ENCODE measurements at regions not wholly inside any gene's neighbourhood (a gene's known extent, or its start where the extent isn't known, plus 50 kb on each side); places are given as distances from the start of the nearest gene placed in this dataset.

GRCh38 chr7:42650701-42651100 lies 261.2 kb downstream of the C7orf25 start:
- Histone ChIP-seq H2BK5ac (ENCODE audit: insufficient read length, low read length) (no peak overlapping the region), H3K23me2 (ENCODE audit: insufficient read length, low read depth, low read length, poor library complexity, severe bottlenecking) (no peaks in the 10 kb centered on the region), H3K56ac (ENCODE audit: insufficient read length, low read depth, low read length) (no peak overlapping the region), H2AK5ac (ENCODE audit: insufficient read length, low read length) (no peak overlapping the region), H3K4ac (ENCODE audit: low read depth, low read length) (no peak overlapping the region), H4K20me1 (ENCODE audit: control insufficient read depth, insufficient read depth, insufficient read length) (no peaks in the 10 kb centered on the region), H3K23ac (ENCODE audit: insufficient read length, low read depth, low read length) (no peak overlapping the region), H2BK12ac (ENCODE audit: insufficient read length, low read depth, low read length) (no peak overlapping the region), H3K27ac (ENCODE audit: insufficient read length, low read depth, low read length) (no peak overlapping the region), H3T11ph (ENCODE audit: low read length) (no peak overlapping the region), H3K79me1 (ENCODE audit: insufficient read depth, low read depth, low read length, poor library complexity, severe bottlenecking) (no peaks in the 10 kb centered on the region), H3K79me2 (ENCODE audit: insufficient read depth, low read length) (no peaks in the 10 kb centered on the region), H4K91ac (ENCODE audit: insufficient read length, low read depth, low read length) (no peak overlapping the region), H2BK20ac (ENCODE audit: low read depth, low read length, poor library complexity, severe bottlenecking) (no peak overlapping the region), H4K5ac (ENCODE audit: insufficient read length, low read depth, low read length) (no peak overlapping the region), H2AFZ (ENCODE audit: low read length) (no peak overlapping the region), H3K9me3 (ENCODE audit: control insufficient read depth, low read depth, low read length) (no peaks in the 10 kb centered on the region), H3K4me2 (ENCODE audit: insufficient read depth, insufficient read length, low read length) (no peak overlapping the region), H2BK15ac (ENCODE audit: low read depth, low read length) (no peak overlapping the region), H4K8ac (replicated peaks; ENCODE audit: insufficient read length, low read depth, low read length) (no peak overlapping the region), H3K18ac (ENCODE audit: insufficient read length, low read depth, low read length) (no peak overlapping the region), H3K9ac (ENCODE audit: extremely low read depth, insufficient read length, low read length) (no peak overlapping the region), H2BK120ac (ENCODE audit: low read depth, low read length, poor library complexity, severe bottlenecking) (no peak overlapping the region), H3K27me3 (ENCODE audit: insufficient read depth, low read length) (no peaks in the 10 kb centered on the region), H3K4me1 (ENCODE audit: insufficient read depth, low read length) (no peaks in the 10 kb centered on the region), H3K14ac (ENCODE audit: insufficient read depth, low read length) (no peak overlapping the region)
- peaks cover 0 to 10% (median 0%) of the 10 kb centered on the region in 3 experiments; a peak in 1 of 7 replicates for H3K36me3 Mint-ChIP-seq (ENCODE audit: insufficient read depth in 1 of 3, low read depth in 3 of 3)
- TF ChIP-seq, protein P1, sequence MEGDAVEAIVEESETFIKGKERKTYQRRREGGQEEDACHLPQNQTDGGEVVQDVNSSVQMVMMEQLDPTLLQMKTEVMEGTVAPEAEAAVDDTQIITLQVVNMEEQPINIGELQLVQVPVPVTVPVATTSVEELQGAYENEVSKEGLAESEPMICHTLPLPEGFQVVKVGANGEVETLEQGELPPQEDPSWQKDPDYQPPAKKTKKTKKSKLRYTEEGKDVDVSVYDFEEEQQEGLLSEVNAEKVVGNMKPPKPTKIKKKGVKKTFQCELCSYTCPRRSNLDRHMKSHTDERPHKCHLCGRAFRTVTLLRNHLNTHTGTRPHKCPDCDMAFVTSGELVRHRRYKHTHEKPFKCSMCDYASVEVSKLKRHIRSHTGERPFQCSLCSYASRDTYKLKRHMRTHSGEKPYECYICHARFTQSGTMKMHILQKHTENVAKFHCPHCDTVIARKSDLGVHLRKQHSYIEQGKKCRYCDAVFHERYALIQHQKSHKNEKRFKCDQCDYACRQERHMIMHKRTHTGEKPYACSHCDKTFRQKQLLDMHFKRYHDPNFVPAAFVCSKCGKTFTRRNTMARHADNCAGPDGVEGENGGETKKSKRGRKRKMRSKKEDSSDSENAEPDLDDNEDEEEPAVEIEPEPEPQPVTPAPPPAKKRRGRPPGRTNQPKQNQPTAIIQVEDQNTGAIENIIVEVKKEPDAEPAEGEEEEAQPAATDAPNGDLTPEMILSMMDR (conservative IDR thresholded peaks at IDR 0.05): no peak
- no peak for DNase-seq
- peaks cover 0 to 3% of the 10 kb centered on the region in 2 experiments; a peak in 1 of 4 replicates for H3K4me1 Mint-ChIP-seq
- no peaks in the 10 kb centered on the region for H3K27me3 Mint-ChIP-seq (ENCODE audit: low read depth)
- no CpG with 5 or more reads among the region's 1 CpG for WGBS (ENCODE audit: extremely low coverage, insufficient read length, low lambda C conversion rate)
- H3K9me3 Mint-ChIP-seq: peaks cover 5 to 7% of the 10 kb centered on the region in 2 experiments; a peak in 4 of 5 replicates
- H3K4me3 Mint-ChIP-seq: no peak overlapping the region
- H3K27ac Mint-ChIP-seq: no peak overlapping the region
